Fibroblast of peridontal ligament (primary cell): ENCODE measurements at regions not wholly inside any gene's neighbourhood (a gene's known extent, or its start where the extent isn't known, plus 50 kb on each side); places are given as distances from the start of the nearest gene placed in this dataset.

Experiments
- DNase-seq: peaks from one replicate; pipeline ENCODE4 v3.0.0-alpha.2; 2010; ENCODE audit errors: extremely low read depth

- no peak for DNase-seq
Observed at GRCh38 chr1:234989479-234990327, 138.9 kb downstream of the TOMM20 start.

GRCh38 chr1:234989019-234989418, 139.6 kb downstream of the TOMM20 start:
- DNase-seq = no peak

- no peak for DNase-seq
Observed at GRCh38 chr1:234988536-234988935, 140.1 kb downstream of the TOMM20 start.

GRCh38 chr1:234988155-234988517, 140.5 kb downstream of the TOMM20 start:
- no peak for DNase-seq

GRCh38 chr1:234987415-234988154, 141.1 kb downstream of the TOMM20 start:
- DNase-seq = peak; percentile 82

GRCh38 chr1:234986750-234987414, 141.8 kb downstream of the TOMM20 start:
- DNase-seq = no peak

- no peak for DNase-seq
Observed at GRCh38 chr1:234985516-234986294, 142.9 kb downstream of the TOMM20 start.

GRCh38 chr1:234985007-234985370, 143.6 kb downstream of the TOMM20 start:
- DNase-seq = no peak

GRCh38 chr1:234983564-234984238, 144.9 kb downstream of the TOMM20 start:
- DNase-seq = no peak

GRCh38 chr1:234981758-234982157, 146.9 kb downstream of the TOMM20 start:
- no peak for DNase-seq

GRCh38 chr1:234980645-234981396, 147.8 kb downstream of the TOMM20 start:
- peak; percentile 95 for DNase-seq

GRCh38 chr1:234980291-234980644, 148.4 kb downstream of the TOMM20 start:
- DNase-seq = no peak

- DNase-seq = no peak
Observed at GRCh38 chr1:234979296-234980279, 149.0 kb downstream of the TOMM20 start.

GRCh38 chr1:234978397-234979295, 150.0 kb downstream of the TOMM20 start:
- peak; percentile 94 for DNase-seq

GRCh38 chr1:234977875-234978396, 150.7 kb downstream of the TOMM20 start:
- DNase-seq = no peak

- no peak for DNase-seq
Observed at GRCh38 chr1:234976861-234977680, 151.6 kb downstream of the TOMM20 start.
